MCF 10A (cell line): ENCODE measurements at regions not wholly inside any gene's neighbourhood (a gene's known extent, or its start where the extent isn't known, plus 50 kb on each side); places are given as distances from the start of the nearest gene placed in this dataset.

Experiments used
- BruUV-seq: library from RNA; stranded (reverse); fragments of 400-500 nt; replicated peaks from 2 replicates; lab custom pipeline; 2021; lab: Mats Ljungman, UMichigan
- CTCF ChIA-PET: fragments of 300-600 bp; sonication (Branson Sonifier 250); formaldehyde crosslinking; extraction: SDS; loops from one replicate; lab custom pipeline; 2021; ENCODE audit warnings: antibody characterized with exemption, inconsistent platforms; lab: Yijun Ruan, JAX
- POLR2A ChIA-PET: fragments of 300-600, 350-650 bp; sonication (Branson Sonifier 250); formaldehyde crosslinking; extraction: SDS; loops from one replicate; lab custom pipeline; 2020; ENCODE audit warnings: antibody characterized with exemption, inconsistent platforms; lab: Yijun Ruan, JAX
- DNase-seq: peaks from one replicate; pipeline ENCODE4 v3.0.0-alpha.2; 2018; ENCODE audit not compliant: unreplicated experiment
- H3K27ac Mint-ChIP-seq: one replicate; pipeline ENCODE4 v1.8.0; 2022; ENCODE audit warnings: mild to moderate bottlenecking, low read depth, mixed read lengths; ENCODE audit not compliant: unreplicated experiment
- H3K27me3 Mint-ChIP-seq: one replicate; pipeline ENCODE4 v1.8.0; 2022; ENCODE audit warnings: mixed read lengths; ENCODE audit not compliant: insufficient read depth, unreplicated experiment
- H3K36me3 Mint-ChIP-seq: one replicate; pipeline ENCODE4 v1.8.0; 2022; ENCODE audit warnings: mild to moderate bottlenecking, moderate library complexity, mixed read lengths; ENCODE audit not compliant: insufficient read depth, unreplicated experiment
- H3K4me1 Mint-ChIP-seq: one replicate; pipeline ENCODE4 v1.8.0; 2022; ENCODE audit warnings: mixed read lengths; ENCODE audit not compliant: insufficient read depth, unreplicated experiment
- H3K4me3 Mint-ChIP-seq: one replicate; pipeline ENCODE4 v1.8.0; 2022; ENCODE audit warnings: mild to moderate bottlenecking, moderate library complexity, mixed read lengths; ENCODE audit not compliant: unreplicated experiment
- H3K9me3 Mint-ChIP-seq: one replicate; pipeline ENCODE4 v1.8.0; 2022; ENCODE audit warnings: mixed read lengths; ENCODE audit not compliant: unreplicated experiment
- intact Hi-C: fragments of 100-400 bp; cut with micrococcal nuclease; formaldehyde crosslinking; loops from 2 replicates; pipeline ENCODE4 v1.14.1; 2022
- TF ChIP-seq, protein P1 (sequence below): fragments of 200-600 bp; IDR thresholded peaks from one replicate; pipeline ENCODE4 v1.8.0; 2022; ENCODE audit warnings: antibody characterized with exemption, mild to moderate bottlenecking; ENCODE audit not compliant: unreplicated experiment

DNA sequence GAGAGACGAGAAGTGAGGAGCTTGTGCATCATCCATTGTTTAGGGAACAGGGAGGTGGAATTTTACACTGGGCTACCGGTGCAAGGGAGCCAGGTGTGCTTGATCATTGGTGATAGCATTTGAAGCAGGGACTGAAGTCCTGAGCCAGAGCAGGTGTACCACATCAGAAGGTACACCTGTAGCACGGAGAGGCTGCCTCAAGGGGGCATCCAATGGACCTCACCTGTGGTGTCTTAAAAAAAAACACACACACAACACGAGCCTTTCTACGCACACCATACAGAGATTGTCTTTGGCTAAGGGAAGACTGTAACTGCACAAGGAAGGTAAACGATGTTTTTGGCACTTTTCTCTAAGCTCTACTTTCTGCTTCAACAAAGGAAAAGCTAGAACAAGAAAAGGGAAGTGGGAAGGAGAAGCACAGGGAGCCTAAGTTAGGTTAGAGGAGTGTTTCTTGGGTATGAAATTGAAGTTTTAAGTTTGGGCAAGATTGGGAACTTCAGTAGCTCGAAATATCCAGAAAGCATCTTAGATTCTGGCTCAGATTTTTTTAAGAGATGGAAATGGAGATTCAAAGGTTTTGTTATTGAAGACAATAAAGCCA lies 334.3 kb upstream of the FBXO33 start:
- Mint-ChIP-seq H3K27me3 (peaks cover 65% of the 10 kb centered on the region), H3K27ac (no peak overlapping the region), H3K9me3 (no peaks in the 10 kb centered on the region), H3K36me3 (no peaks in the 10 kb centered on the region), H3K4me3 (no peak overlapping the region), H3K4me1 (peaks cover 6% of the 10 kb centered on the region)
- TF ChIP-seq, protein P1, sequence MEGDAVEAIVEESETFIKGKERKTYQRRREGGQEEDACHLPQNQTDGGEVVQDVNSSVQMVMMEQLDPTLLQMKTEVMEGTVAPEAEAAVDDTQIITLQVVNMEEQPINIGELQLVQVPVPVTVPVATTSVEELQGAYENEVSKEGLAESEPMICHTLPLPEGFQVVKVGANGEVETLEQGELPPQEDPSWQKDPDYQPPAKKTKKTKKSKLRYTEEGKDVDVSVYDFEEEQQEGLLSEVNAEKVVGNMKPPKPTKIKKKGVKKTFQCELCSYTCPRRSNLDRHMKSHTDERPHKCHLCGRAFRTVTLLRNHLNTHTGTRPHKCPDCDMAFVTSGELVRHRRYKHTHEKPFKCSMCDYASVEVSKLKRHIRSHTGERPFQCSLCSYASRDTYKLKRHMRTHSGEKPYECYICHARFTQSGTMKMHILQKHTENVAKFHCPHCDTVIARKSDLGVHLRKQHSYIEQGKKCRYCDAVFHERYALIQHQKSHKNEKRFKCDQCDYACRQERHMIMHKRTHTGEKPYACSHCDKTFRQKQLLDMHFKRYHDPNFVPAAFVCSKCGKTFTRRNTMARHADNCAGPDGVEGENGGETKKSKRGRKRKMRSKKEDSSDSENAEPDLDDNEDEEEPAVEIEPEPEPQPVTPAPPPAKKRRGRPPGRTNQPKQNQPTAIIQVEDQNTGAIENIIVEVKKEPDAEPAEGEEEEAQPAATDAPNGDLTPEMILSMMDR: no peak
- CTCF ChIA-PET: no interaction called here
- intact Hi-C loops: no loop called here
- DNase-seq: peak; percentile 1
- POLR2A ChIA-PET: no interaction called here
- no TSS peak for BruUV-seq

- no peak for DNase-seq
- Mint-ChIP-seq H3K9me3 (no peaks in the 10 kb centered on the region), H3K4me1 (peaks cover 6% of the 10 kb centered on the region), H3K27ac (no peak overlapping the region), H3K4me3 (no peak overlapping the region), H3K36me3 (no peaks in the 10 kb centered on the region), H3K27me3 (peaks cover 65% of the 10 kb centered on the region)
- no TSS peak for BruUV-seq
- ChIA-PET POLR2A (no interaction called here), CTCF (no interaction called here)
- TF ChIP-seq, protein P1: no peak
- intact Hi-C loops: no loop called here
These were observed 333.4 kb upstream of the FBXO33 start for GRCh38 chr14:39765676-39766075.

GRCh38 chr14:39763402-39763890 lies 331.2 kb upstream of the FBXO33 start:
- TF ChIP-seq, protein P1: no peak
- intact Hi-C loops: no loop called here
- ChIA-PET POLR2A (no interaction called here), CTCF (no interaction called here)
- Mint-ChIP-seq H3K4me3 (no peak overlapping the region), H3K36me3 (no peaks in the 10 kb centered on the region), H3K4me1 (peaks cover 6% of the 10 kb centered on the region), H3K9me3 (no peaks in the 10 kb centered on the region), H3K27ac (no peak overlapping the region), H3K27me3 (peaks cover 76% of the 10 kb centered on the region)
- BruUV-seq: no TSS peak
- DNase-seq: no peak

DNA sequence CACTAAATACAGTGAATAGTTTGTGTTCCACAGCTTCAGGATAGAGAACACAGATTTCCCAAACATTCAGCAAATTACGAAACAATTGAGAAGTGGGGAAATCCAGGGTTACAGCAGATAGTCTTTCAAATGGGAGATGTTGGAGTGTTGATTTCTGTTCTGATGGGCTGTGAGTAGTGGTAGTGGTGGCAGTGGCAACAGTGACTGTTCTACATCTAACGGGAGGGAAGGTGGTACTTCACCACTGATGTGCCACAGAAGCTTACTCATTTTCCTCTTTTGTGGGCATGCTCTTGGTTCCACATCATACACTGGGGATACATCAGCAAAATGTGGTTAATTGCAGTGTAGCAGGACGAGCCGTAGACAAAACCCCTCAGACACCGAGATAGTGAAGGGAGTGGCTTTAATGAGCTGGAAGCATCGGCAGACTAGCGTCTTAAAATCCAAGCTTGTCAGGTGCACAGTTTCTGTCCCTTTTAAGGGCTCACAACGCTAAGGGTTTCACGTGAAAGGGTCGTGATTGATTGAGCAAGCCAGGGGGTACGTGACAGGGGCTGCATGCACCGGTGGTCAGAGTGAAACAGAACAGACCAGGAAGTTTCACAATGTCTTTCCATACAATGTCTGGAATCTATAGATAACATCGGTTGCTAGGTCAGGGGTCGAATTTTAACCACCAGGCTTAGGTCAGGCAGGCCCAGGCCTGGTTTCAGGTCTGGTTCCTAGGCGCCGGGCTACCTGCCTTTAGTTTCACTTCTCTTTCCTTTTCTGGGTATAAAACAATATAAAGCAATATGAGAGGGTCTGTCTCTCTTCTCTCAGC lies 330.6 kb upstream of the FBXO33 start:
- CTCF ChIA-PET: no interaction called here
- Mint-ChIP-seq H3K4me3 (no peak overlapping the region), H3K36me3 (no peaks in the 10 kb centered on the region), H3K27me3 (peaks cover 72% of the 10 kb centered on the region), H3K27ac (no peak overlapping the region), H3K4me1 (peaks cover 6% of the 10 kb centered on the region), H3K9me3 (no peaks in the 10 kb centered on the region)
- POLR2A ChIA-PET: no interaction called here
- TF ChIP-seq, protein P1: no peak
- intact Hi-C loops: no loop called here
- BruUV-seq: no TSS peak
- peak; percentile 43 for DNase-seq
